IMR-90 (cell line): ENCODE measurements at regions not wholly inside any gene's neighbourhood (a gene's known extent, or its start where the extent isn't known, plus 50 kb on each side); places are given as distances from the start of the nearest gene placed in this dataset.

Source experiments
- ATAC-seq: fragments of 200-7000 bp; cut with Tn5 transposase; 2 replicates; pipeline ENCODE4 v1.9.1; 2020; ENCODE audit warnings: low read depth, mild to moderate bottlenecking, moderate library complexity
- BruUV-seq: library from RNA; stranded (reverse); fragments of 400-500 nt; replicated peaks from 2 replicates; lab custom pipeline; 2021; lab: Mats Ljungman, UMichigan
- CTCF ChIA-PET: fragments of 300-600 bp; formaldehyde crosslinking; extraction: SDS; loops from one replicate; lab custom pipeline; 2021; ENCODE audit warnings: antibody characterized with exemption; lab: Yijun Ruan, JAX
- POLR2A ChIA-PET: fragments of 300-600 bp; sonication (Branson Sonifier 250); formaldehyde crosslinking; loops from one replicate; lab custom pipeline; 2022; ENCODE audit warnings: antibody characterized with exemption; ENCODE audit not compliant: unreplicated experiment; lab: Charles Lee
- DNase-seq: peaks from one replicate; pipeline ENCODE4 v3.0.0; 2013
- H2AFZ ChIP-seq: replicated peaks from 2 replicates; pipeline ENCODE3; 2013; ENCODE audit warnings: low read length, mild to moderate bottlenecking; ENCODE audit not compliant: poor library complexity
- H2AK5ac ChIP-seq: 2 replicates; pipeline ENCODE4 v1.6.1; 2013; ENCODE audit warnings: low read depth, low read length, inconsistent platforms
- H2AK9ac ChIP-seq: replicated peaks from 2 replicates; pipeline ENCODE3; 2013; ENCODE audit warnings: mild to moderate bottlenecking, low read depth, low read length, moderate library complexity; ENCODE audit not compliant: poor library complexity
- H2BK120ac ChIP-seq: 2 replicates; pipeline ENCODE4 v1.6.1; 2013; ENCODE audit warnings: low read depth, low read length, inconsistent platforms
- H2BK15ac ChIP-seq: 3 replicates; pipeline ENCODE4 v1.6.1; 2013; ENCODE audit warnings: low read depth, low read length, inconsistent platforms
- H2BK20ac ChIP-seq: 2 replicates; pipeline ENCODE4 v1.6.1; 2013; ENCODE audit warnings: low read depth, mild to moderate bottlenecking, inconsistent platforms, low read length, moderate library complexity
- H2BK5ac ChIP-seq: 2 replicates; pipeline ENCODE4 v1.6.1; 2013; ENCODE audit warnings: mild to moderate bottlenecking, low read depth, low read length, inconsistent platforms; ENCODE audit not compliant: poor library complexity, severe bottlenecking
- H3K14ac ChIP-seq: replicated peaks from 2 replicates; pipeline ENCODE4 v1.6.1; 2013; ENCODE audit warnings: low read depth, low read length, inconsistent platforms
- H3K18ac ChIP-seq: 2 replicates; pipeline ENCODE4 v1.6.1; 2013; ENCODE audit warnings: low read depth, low read length, control low read depth
- H3K23ac ChIP-seq: 2 replicates; pipeline ENCODE4 v1.6.1; 2013; ENCODE audit warnings: low read depth, low read length, inconsistent platforms
- H3K27ac ChIP-seq: 2 replicates; pipeline ENCODE4 v1.5.1; 2013; ENCODE audit warnings: mild to moderate bottlenecking, control low read depth, low read length; ENCODE audit not compliant: insufficient read depth
- H3K27me3 ChIP-seq: 2 replicates; pipeline ENCODE4 v1.6.1; 2013; ENCODE audit warnings: low read length; ENCODE audit not compliant: control insufficient read depth, insufficient read depth
- H3K36me3 ChIP-seq: 2 replicates; pipeline ENCODE4 v1.6.1; 2013; ENCODE audit warnings: low read length, mixed read lengths; ENCODE audit not compliant: control insufficient read depth, insufficient read depth
- H3K4ac ChIP-seq: 2 replicates; pipeline ENCODE4 v1.6.1; 2013; ENCODE audit warnings: low read depth, low read length, inconsistent platforms
- H3K4me1 ChIP-seq: 2 replicates; pipeline ENCODE4 v1.6.1; 2013; ENCODE audit warnings: low read length, mixed read lengths; ENCODE audit not compliant: control insufficient read depth, insufficient read depth
- H3K4me2 ChIP-seq: 2 replicates; pipeline ENCODE4 v1.6.1; 2013; ENCODE audit warnings: low read depth, mild to moderate bottlenecking, control low read depth, low read length, moderate library complexity
- H3K4me3 ChIP-seq: 2 replicates; pipeline ENCODE4 v1.5.1; 2013; ENCODE audit warnings: low read depth, mild to moderate bottlenecking, control low read depth, low read length, moderate library complexity; ENCODE audit not compliant: insufficient read depth
- H3K56ac ChIP-seq: 2 replicates; pipeline ENCODE4 v1.6.1; 2013; ENCODE audit warnings: low read length, inconsistent platforms; ENCODE audit not compliant: insufficient read depth; ENCODE audit errors: extremely low read depth
- H3K79me1 ChIP-seq, 2 experiments: 2 replicates each; pipeline ENCODE4 v1.6.1; 2013; ENCODE audit warnings: low read length in 2 of 2, inconsistent platforms in 1 of 2, low read depth in 1 of 2
- H3K9ac ChIP-seq: 2 replicates; pipeline ENCODE4 v1.6.1; 2013; ENCODE audit warnings: low read depth, low read length, control low read depth
- H3K9me1 ChIP-seq: 2 replicates; pipeline ENCODE4 v1.6.1; 2013; ENCODE audit warnings: low read length, inconsistent platforms; ENCODE audit not compliant: insufficient read depth
- H3K9me3 ChIP-seq: 2 replicates; pipeline ENCODE4 v1.6.1; 2013; ENCODE audit warnings: low read length; ENCODE audit not compliant: control insufficient read depth, insufficient read depth
- H4K20me1 ChIP-seq: 2 replicates; pipeline ENCODE4 v1.6.1; 2013; ENCODE audit warnings: low read length, inconsistent platforms; ENCODE audit not compliant: insufficient read depth
- H4K5ac ChIP-seq: 2 replicates; pipeline ENCODE4 v1.6.1; 2013; ENCODE audit warnings: mild to moderate bottlenecking, low read depth, low read length, control low read depth
- H4K8ac ChIP-seq, 2 experiments: 2 replicates each; pipeline ENCODE4 v1.6.1; 2013; ENCODE audit warnings: low read depth in 2 of 2, low read length in 2 of 2, control low read depth in 1 of 2, inconsistent platforms in 1 of 2
- H4K91ac ChIP-seq: 2 replicates; pipeline ENCODE4 v1.6.1; 2013; ENCODE audit warnings: low read depth, low read length, inconsistent platforms; ENCODE audit not compliant: insufficient read depth
- BHLHE40 ChIP-seq: fragments of 150-350 bp; IDR thresholded peaks from 2 replicates; pipeline ENCODE4 v1.6.1; 2016; ENCODE audit warnings: mild to moderate bottlenecking, low read depth, low read length
- CEBPB ChIP-seq: IDR thresholded peaks from 2 replicates; pipeline ENCODE4 v1.6.1; 2012; ENCODE audit warnings: low read depth, low read length, improper control_type of control experiment
- CHD1 ChIP-seq: IDR thresholded peaks from 2 replicates; pipeline ENCODE4 v1.6.1; 2012; ENCODE audit warnings: low read depth, low read length, improper control_type of control experiment
- CTCF ChIP-seq: conservative IDR thresholded peaks from 2 replicates; pipeline ENCODE4 v1.5.1; 2012; ENCODE audit warnings: mild to moderate bottlenecking, low read depth, low read length, improper control_type of control experiment
- ELK1 ChIP-seq: fragments of 150-350 bp; IDR thresholded peaks from 2 replicates; pipeline ENCODE4 v1.6.1; 2016; ENCODE audit warnings: low read depth, mild to moderate bottlenecking, low read length, moderate library complexity, borderline replicate concordance
- FOS ChIP-seq: fragments of 150-350 bp; IDR thresholded peaks from 2 replicates; pipeline ENCODE4 v1.6.1; 2016; ENCODE audit warnings: low read depth, low read length
- MAFK ChIP-seq: IDR thresholded peaks from 2 replicates; pipeline ENCODE4 v1.6.1; 2012; ENCODE audit warnings: low read depth, low read length, improper control_type of control experiment
- MAZ ChIP-seq: IDR thresholded peaks from 2 replicates; pipeline ENCODE4 v1.6.1; 2012; ENCODE audit warnings: low read depth, mild to moderate bottlenecking, low read length, improper control_type of control experiment, moderate library complexity, borderline replicate concordance
- MXI1 ChIP-seq: IDR thresholded peaks from 2 replicates; pipeline ENCODE4 v1.6.1; 2012; ENCODE audit warnings: low read depth, mild to moderate bottlenecking, low read length, moderate library complexity, borderline replicate concordance
- NFE2L2 ChIP-seq: fragments of 150-350 bp; IDR thresholded peaks from 2 replicates; pipeline ENCODE4 v1.6.1; 2016; ENCODE audit warnings: low read depth, mild to moderate bottlenecking, low read length
- POLR2A ChIP-seq: IDR thresholded peaks from 2 replicates; pipeline ENCODE4 v1.6.1; 2012; ENCODE audit warnings: mild to moderate bottlenecking, low read depth, low read length
- RAD21 ChIP-seq: IDR thresholded peaks from 2 replicates; pipeline ENCODE4 v1.6.1; 2012; ENCODE audit warnings: low read length, improper control_type of control experiment
- RCOR1 ChIP-seq: IDR thresholded peaks from 2 replicates; pipeline ENCODE4 v1.6.1; 2012; ENCODE audit warnings: mild to moderate bottlenecking, low read length, improper control_type of control experiment; ENCODE audit not compliant: insufficient replicate concordance
- RFX5 ChIP-seq: IDR thresholded peaks from 2 replicates; pipeline ENCODE4 v1.8.0; 2012; ENCODE audit warnings: low read depth, mild to moderate bottlenecking, low read length, moderate library complexity
- SMC3 ChIP-seq: fragments of 150-350 bp; IDR thresholded peaks from 2 replicates; pipeline ENCODE4 v1.6.1; 2016; ENCODE audit warnings: low read depth, mild to moderate bottlenecking, antibody characterized with exemption, low read length, moderate library complexity
- USF2 ChIP-seq: fragments of 150-350 bp; IDR thresholded peaks from 2 replicates; pipeline ENCODE4 v1.6.1; 2017; ENCODE audit warnings: mild to moderate bottlenecking, antibody characterized with exemption, low read length, low read depth
- dilution Hi-C: fragments of 300-500 bp; cut with HindIII; formaldehyde crosslinking; loops from one replicate; pipeline ENCODE4 v1.14.3; 2018; ENCODE audit warnings: low sequenced_read_pairs; ENCODE audit not compliant: unreplicated experiment
- in situ Hi-C: fragments of 300-500 bp; cut with MboI; formaldehyde crosslinking; loops from 3 replicates; pipeline ENCODE4 v1.14.3; 2019; ENCODE audit warnings: low sequenced_read_pairs, inconsistent platforms, mixed read lengths
- intact Hi-C: fragments of 100-400 bp; cut with micrococcal nuclease; formaldehyde crosslinking; loops from 2 replicates; pipeline ENCODE4 v1.10.0; 2022

- intact Hi-C loops = loop anchor here (10.0 kb wide), 1 partner anchor 461 kb away; no protein-coding TSS in a partner anchor
These were observed 252.4 kb upstream of the DUSP10 start for GRCh38 chr1:221994274-221994698.

More at GRCh38 chr1:221994274-221994698, 252.4 kb upstream of the DUSP10 start:
- H3K4ac ChIP-seq = peak overlapping the region; percentile 73
- H2BK5ac ChIP-seq = peak overlapping the region; percentile 96
- H2BK20ac ChIP-seq = peak overlapping the region; percentile 97
- peak overlapping the region; percentile 40; the same call in 1 of the 2 replicates for H3K23ac ChIP-seq
- DNase-seq = peak; percentile 85
- ATAC-seq = 0 out of 2 replicates have a peak, but pooled peaks have one; percentile 22
- peak overlapping the region; percentile 87 for H4K91ac ChIP-seq
- in situ Hi-C loops (loop anchor here (10.0 kb wide), 2 partner anchors 249 to 461 kb away; partner anchors contain the start of gene DUSP10), dilution Hi-C loops (no loop called here)
- no peak for TF ChIP-seq RFX5
- TF ChIP-seq BHLHE40 = no peak
- TF ChIP-seq NFE2L2 = peak; percentile 25; the same call in 1 of the 2 replicates
- TF ChIP-seq FOS = 0 out of 2 replicates have a peak, but pooled peaks have one; percentile 10
- peak; percentile 38; the same call in 1 of the 2 replicates for TF ChIP-seq MAFK
- TF ChIP-seq CEBPB = no peak
- no peak for TF ChIP-seq MAZ
- peak; percentile 26; the same call in 1 of the 2 replicates for TF ChIP-seq USF2
- TF ChIP-seq ELK1 = no peak
- no peak for TF ChIP-seq CHD1
- no peak for TF ChIP-seq CTCF
- TF ChIP-seq SMC3 = no peak
- no peak; the same call in 1 of the 2 replicates for TF ChIP-seq POLR2A
- TF ChIP-seq MXI1 = no peak
- TF ChIP-seq RAD21 = no peak
- TF ChIP-seq RCOR1 = no peak
- H2AK5ac ChIP-seq = peak overlapping the region; percentile 88
- H3K18ac ChIP-seq = peak overlapping the region; percentile 99
- peak overlapping the region; percentile 90 for H2BK120ac ChIP-seq
- H3K9me1 ChIP-seq = peaks cover 25% of the 10 kb centered on the region
- H2AK9ac ChIP-seq = no peak overlapping the region
- no peak overlapping the region for H3K4me3 ChIP-seq
- H3K4me1 ChIP-seq = peaks cover 37% of the 10 kb centered on the region
- H4K20me1 ChIP-seq = no peaks in the 10 kb centered on the region
- H3K36me3 ChIP-seq = no peaks in the 10 kb centered on the region
- H2BK15ac ChIP-seq = peak overlapping the region; percentile 83
- peak overlapping the region; percentile 99 for H4K5ac ChIP-seq
- peak overlapping the region; percentile 55 to 78 for H4K8ac ChIP-seq
- H3K56ac ChIP-seq = peak overlapping the region; percentile 65
- peak overlapping the region; percentile 93 for H3K14ac ChIP-seq
- H3K79me1 ChIP-seq = no peaks in the 10 kb centered on the region
- peak overlapping the region; percentile 61 for H3K27ac ChIP-seq
- ChIA-PET CTCF (no interaction called here), POLR2A (no interaction called here)
- no peak overlapping the region for H2AFZ ChIP-seq
- H3K27me3 ChIP-seq = no peaks in the 10 kb centered on the region
- no peaks in the 10 kb centered on the region for H3K9me3 ChIP-seq
- no peak overlapping the region for H3K4me2 ChIP-seq
- H3K9ac ChIP-seq = no peak overlapping the region
- BruUV-seq = no TSS peak
